HL-60 (cell line): ENCODE measurements at regions not wholly inside any gene's neighbourhood (a gene's known extent, or its start where the extent isn't known, plus 50 kb on each side); places are given as distances from the start of the nearest gene placed in this dataset.

Experiments used
- CTCF ChIP-seq: IDR thresholded peaks from one replicate; pipeline ENCODE4 v1.5.1; 2011; ENCODE audit warnings: low read length, control low read depth, inconsistent platforms; ENCODE audit not compliant: insufficient read depth
- POLR2AphosphoS5 ChIP-seq: IDR thresholded peaks from 2 replicates; pipeline ENCODE4 v1.6.1; 2012; ENCODE audit warnings: low read depth

GRCh38 chr1:36576118-36576517, 93.4 kb upstream of the CSF3R start:
- TF ChIP-seq CTCF (peak; percentile 88), POLR2AphosphoS5 (no peak)
